Calu3 (cell line): ENCODE measurements at regions not wholly inside any gene's neighbourhood (a gene's known extent, or its start where the extent isn't known, plus 50 kb on each side); places are given as distances from the start of the nearest gene placed in this dataset.

Experiments
- BruUV-seq: library from RNA; stranded (reverse); fragments of 400-500 nt; replicated peaks from 2 replicates; lab custom pipeline; 2021; lab: Mats Ljungman, UMichigan
- CTCF ChIA-PET: fragments of 300-600 bp; sonication (Branson Sonifier 250); formaldehyde crosslinking; loops from one replicate; lab custom pipeline; 2022; ENCODE audit warnings: antibody characterized with exemption; lab: Charles Lee
- DNase-seq: peaks from one replicate; pipeline ENCODE4 v3.0.0; 2022
- H3K27ac Mint-ChIP-seq: one replicate; pipeline ENCODE4 v1.8.0; 2022; ENCODE audit warnings: mixed read lengths; ENCODE audit not compliant: unreplicated experiment
- H3K27me3 Mint-ChIP-seq: one replicate; pipeline ENCODE4 v1.8.0; 2022; ENCODE audit warnings: mixed read lengths; ENCODE audit not compliant: unreplicated experiment
- H3K36me3 Mint-ChIP-seq: one replicate; pipeline ENCODE4 v1.8.0; 2022; ENCODE audit warnings: mild to moderate bottlenecking, moderate library complexity, mixed read lengths; ENCODE audit not compliant: insufficient read depth, unreplicated experiment
- H3K4me1 Mint-ChIP-seq: one replicate; pipeline ENCODE4 v1.8.0; 2022; ENCODE audit warnings: mild to moderate bottlenecking, low read depth, mixed read lengths; ENCODE audit not compliant: unreplicated experiment
- H3K4me3 Mint-ChIP-seq: one replicate; pipeline ENCODE4 v1.8.0; 2022; ENCODE audit warnings: mild to moderate bottlenecking, low read depth, moderate library complexity, mixed read lengths; ENCODE audit not compliant: unreplicated experiment
- H3K9me3 Mint-ChIP-seq: one replicate; pipeline ENCODE4 v1.8.0; 2022; ENCODE audit warnings: low read depth, mixed read lengths; ENCODE audit not compliant: unreplicated experiment
- intact Hi-C: fragments of 100-400 bp; cut with micrococcal nuclease; formaldehyde crosslinking; loops from one replicate; pipeline ENCODE4 v1.10.0; 2022; ENCODE audit not compliant: unreplicated experiment
- TF ChIP-seq, protein P1 (sequence below): fragments of 200-600 bp; IDR thresholded peaks from one replicate; pipeline ENCODE4 v1.8.0; 2022; ENCODE audit warnings: antibody characterized with exemption; ENCODE audit not compliant: unreplicated experiment

DNA sequence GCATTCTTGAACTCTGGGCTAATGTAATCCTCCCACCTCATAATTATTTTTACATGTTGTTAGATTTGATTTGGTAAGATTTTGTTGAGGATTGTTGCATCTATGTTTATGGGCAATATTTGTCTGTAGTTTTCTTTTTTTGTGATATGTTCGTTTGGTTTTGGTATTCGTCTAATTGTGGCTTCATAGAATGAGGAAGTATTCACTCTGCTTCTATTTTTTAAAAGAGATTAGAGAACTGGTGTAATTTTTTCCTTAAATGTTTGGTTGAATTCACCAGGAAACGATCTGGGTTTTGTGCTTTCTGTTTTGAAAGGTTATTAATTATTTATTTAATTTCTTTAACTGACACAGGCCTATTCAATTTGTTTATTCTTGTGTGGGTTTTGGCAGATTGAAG, 161.2 kb upstream of the NUDT6 start:
- Mint-ChIP-seq H3K4me1 (no peaks in the 10 kb centered on the region), H3K9me3 (no peaks in the 10 kb centered on the region), H3K4me3 (no peak overlapping the region), H3K27ac (no peak overlapping the region), H3K27me3 (no peaks in the 10 kb centered on the region), H3K36me3 (peaks cover 10% of the 10 kb centered on the region)
- DNase-seq: no peak
- intact Hi-C loops: no loop called here
- CTCF ChIA-PET: interaction anchor here (0.7 kb wide), 1 partner anchor 52 kb away, joined by 9 read pairs; no protein-coding TSS in a partner anchor
- BruUV-seq: no TSS peak
- TF ChIP-seq, protein P1, sequence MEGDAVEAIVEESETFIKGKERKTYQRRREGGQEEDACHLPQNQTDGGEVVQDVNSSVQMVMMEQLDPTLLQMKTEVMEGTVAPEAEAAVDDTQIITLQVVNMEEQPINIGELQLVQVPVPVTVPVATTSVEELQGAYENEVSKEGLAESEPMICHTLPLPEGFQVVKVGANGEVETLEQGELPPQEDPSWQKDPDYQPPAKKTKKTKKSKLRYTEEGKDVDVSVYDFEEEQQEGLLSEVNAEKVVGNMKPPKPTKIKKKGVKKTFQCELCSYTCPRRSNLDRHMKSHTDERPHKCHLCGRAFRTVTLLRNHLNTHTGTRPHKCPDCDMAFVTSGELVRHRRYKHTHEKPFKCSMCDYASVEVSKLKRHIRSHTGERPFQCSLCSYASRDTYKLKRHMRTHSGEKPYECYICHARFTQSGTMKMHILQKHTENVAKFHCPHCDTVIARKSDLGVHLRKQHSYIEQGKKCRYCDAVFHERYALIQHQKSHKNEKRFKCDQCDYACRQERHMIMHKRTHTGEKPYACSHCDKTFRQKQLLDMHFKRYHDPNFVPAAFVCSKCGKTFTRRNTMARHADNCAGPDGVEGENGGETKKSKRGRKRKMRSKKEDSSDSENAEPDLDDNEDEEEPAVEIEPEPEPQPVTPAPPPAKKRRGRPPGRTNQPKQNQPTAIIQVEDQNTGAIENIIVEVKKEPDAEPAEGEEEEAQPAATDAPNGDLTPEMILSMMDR: no peak

DNA sequence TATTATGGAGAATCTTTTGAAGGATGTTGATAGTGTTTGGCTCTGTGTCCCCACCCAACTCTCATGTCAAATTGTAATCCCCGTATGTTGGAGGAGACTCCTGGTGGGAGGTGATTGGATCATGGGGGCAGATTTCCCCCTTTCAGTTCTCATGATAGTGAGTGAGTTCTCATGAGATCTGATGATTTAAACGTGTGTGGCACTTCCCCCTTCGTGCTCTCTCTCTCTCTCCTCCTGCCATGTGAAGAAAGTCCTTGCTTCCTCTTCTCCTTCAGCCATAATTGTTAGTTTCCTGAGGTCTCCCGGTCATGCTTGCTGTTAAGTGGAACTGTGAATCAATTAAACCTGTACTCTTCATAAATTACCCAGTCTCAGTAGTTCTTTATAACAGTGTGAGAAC, 166.1 kb upstream of the NUDT6 start:
- no peaks in the 10 kb centered on the region for H3K27me3 Mint-ChIP-seq
- H3K4me3 Mint-ChIP-seq: no peak overlapping the region
- H3K27ac Mint-ChIP-seq: no peak overlapping the region
- H3K9me3 Mint-ChIP-seq: no peaks in the 10 kb centered on the region
- intact Hi-C loops: no loop called here
- H3K4me1 Mint-ChIP-seq: peaks cover 9% of the 10 kb centered on the region
- TF ChIP-seq, protein P1: no peak
- peaks cover 3% of the 10 kb centered on the region for H3K36me3 Mint-ChIP-seq
- CTCF ChIA-PET: no interaction called here
- no peak for DNase-seq
- BruUV-seq: no TSS peak

DNA sequence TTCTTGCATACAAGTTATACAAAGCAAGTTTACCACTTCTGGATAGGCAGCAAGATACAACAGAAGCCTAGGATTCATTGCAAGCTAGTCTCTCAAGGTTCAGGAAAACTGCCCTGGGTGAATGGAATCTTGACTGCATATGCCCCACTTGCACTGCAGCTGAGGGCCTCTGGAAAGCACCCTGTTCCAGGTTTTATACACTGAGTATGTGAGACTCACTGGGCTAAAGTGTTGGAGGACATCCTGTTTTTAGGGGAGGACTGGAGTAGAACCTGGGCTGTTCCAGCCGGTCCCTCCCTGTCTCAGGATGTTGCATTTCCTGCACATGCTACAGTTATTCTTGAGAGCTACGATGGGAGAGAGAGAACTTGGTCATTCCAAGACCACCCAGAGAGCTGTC, 168.5 kb upstream of the NUDT6 start:
- Mint-ChIP-seq H3K4me1 (peaks cover 9% of the 10 kb centered on the region), H3K27ac (no peak overlapping the region), H3K36me3 (no peaks in the 10 kb centered on the region), H3K4me3 (no peak overlapping the region), H3K27me3 (no peaks in the 10 kb centered on the region), H3K9me3 (no peaks in the 10 kb centered on the region)
- no TSS peak for BruUV-seq
- TF ChIP-seq, protein P1: no peak
- CTCF ChIA-PET: no interaction called here
- intact Hi-C loops: no loop called here
- DNase-seq: no peak

DNA sequence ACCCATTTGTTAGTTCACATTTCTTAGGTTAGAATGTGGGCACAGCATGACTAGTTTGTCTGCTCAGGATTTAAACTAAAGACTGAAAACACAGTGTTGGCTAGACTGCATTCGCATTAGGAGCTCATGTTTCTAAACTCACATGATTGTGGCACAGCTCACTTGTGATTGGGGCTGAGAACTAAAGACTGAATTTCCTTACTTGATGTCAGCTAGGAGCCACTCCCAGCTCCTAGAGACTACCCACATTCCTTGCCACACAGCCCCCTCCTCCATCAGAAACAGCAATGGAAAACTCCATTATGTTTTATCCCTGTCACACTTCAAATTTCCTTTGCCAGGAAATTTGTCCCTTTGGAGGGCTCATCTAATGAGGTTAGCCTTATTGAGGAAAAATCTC, 170.2 kb upstream of the NUDT6 start:
- intact Hi-C loops: no loop called here
- TF ChIP-seq, protein P1: no peak
- H3K36me3 Mint-ChIP-seq: no peaks in the 10 kb centered on the region
- H3K27ac Mint-ChIP-seq: no peak overlapping the region
- no peaks in the 10 kb centered on the region for H3K27me3 Mint-ChIP-seq
- CTCF ChIA-PET: interaction anchor here (0.6 kb wide), 1 partner anchor 57 kb away, joined by 3 read pairs; no protein-coding TSS in a partner anchor
- H3K4me1 Mint-ChIP-seq: peaks cover 9% of the 10 kb centered on the region
- no peak for DNase-seq
- no peaks in the 10 kb centered on the region for H3K9me3 Mint-ChIP-seq
- no TSS peak for BruUV-seq
- H3K4me3 Mint-ChIP-seq: no peak overlapping the region
